GM21528 (cell line): ENCODE measurements at regions not wholly inside any gene's neighbourhood (a gene's known extent, or its start where the extent isn't known, plus 50 kb on each side); places are given as distances from the start of the nearest gene placed in this dataset.
"Not testable (repeated sequence)": the region's sequence is repeated elsewhere in the genome, so short reads cannot be mapped to it uniquely, and the experiment has no call there.

Source experiments
- ATAC-seq: cut with Tn5 transposase; IDR thresholded peaks from one replicate; pipeline ENCODE4 v1.9.1; 2021; ENCODE audit warnings: mild to moderate bottlenecking, moderate library complexity; ENCODE audit not compliant: unreplicated experiment, low FRiP score

DNA sequence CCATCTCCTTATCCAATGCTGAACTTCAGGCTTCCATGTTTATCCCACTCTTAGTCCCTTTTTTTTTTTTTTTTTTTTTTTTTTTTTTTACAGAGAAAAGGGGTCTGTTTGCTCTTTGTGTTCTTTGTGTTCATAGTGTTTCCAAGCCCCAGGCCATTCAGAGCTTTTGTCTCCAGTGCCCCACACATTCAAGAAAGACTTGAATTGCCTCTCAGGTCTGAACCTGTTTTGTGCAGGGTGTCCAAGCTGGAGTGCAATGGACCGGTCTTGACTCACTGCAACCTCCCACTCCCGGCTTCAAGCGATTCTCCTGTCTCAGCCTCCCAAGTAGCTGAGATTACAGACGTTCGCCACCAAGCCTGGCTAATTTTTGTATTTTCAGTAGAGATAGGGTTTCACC is 191.2 kb downstream of the PALM2AKAP2 start:
- ATAC-seq: no peak

DNA sequence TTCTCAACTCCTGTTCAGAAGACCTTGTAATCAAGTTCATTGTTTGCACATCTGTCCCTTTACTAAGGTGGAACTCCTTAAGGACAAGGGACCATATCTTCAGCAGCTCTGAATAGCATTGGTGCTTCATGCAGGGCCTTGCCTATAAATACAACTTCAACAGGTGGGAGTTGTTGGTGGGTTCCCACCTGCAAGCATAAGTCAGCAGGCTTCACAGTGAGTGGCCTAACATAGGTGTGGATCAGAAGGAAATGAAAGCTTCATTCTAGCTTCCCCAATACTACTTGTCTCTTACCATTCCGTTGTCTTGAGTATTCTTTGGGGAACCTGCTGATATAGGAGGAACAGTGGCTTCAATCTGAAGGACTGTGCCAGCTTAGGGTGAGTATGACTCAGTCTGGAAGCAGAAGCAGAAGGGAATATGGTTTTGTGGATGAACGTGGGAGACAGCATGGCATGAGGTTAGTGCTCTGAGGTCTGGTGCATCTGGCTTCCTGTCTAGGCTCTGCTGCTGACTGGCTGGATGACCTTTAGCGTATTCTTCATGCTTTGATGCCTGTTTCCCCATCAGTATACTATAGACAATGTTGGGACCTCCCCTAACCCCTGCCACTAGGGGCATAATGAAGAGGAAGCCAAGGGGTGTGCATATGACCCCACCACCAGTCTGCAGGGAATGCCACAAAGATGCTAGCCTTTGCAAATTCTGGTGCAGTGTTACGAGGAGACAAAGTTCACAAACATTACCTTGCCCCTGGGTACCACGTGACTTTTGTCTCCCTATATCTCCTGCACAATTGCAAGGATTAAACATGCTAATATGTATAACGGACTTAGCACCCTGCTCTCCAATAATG is 192.3 kb downstream of the PALM2AKAP2 start:
- peak; percentile 48 for ATAC-seq

GRCh38 chr9:109973336-109973735 is 193.3 kb downstream of the PALM2AKAP2 start:
- no peak for ATAC-seq

GRCh38 chr9:109974143-109974917 is 194.3 kb downstream of the PALM2AKAP2 start:
- peak; percentile 84 for ATAC-seq

GRCh38 chr9:109974918-109975276 is 194.9 kb downstream of the PALM2AKAP2 start:
- ATAC-seq: peak; percentile 8

GRCh38 chr9:109975574-109976295 is 195.7 kb downstream of the PALM2AKAP2 start:
- no peak for ATAC-seq

- ATAC-seq: no peak
Measured at GRCh38 chr9:109976303-109976702, 196.3 kb downstream of the PALM2AKAP2 start.

- ATAC-seq: no peak
Measured at GRCh38 chr9:109977521-109977920, 197.5 kb downstream of the PALM2AKAP2 start.

- ATAC-seq: no peak
Measured at GRCh38 chr9:109981091-109981490, 201.1 kb downstream of the PALM2AKAP2 start.

DNA sequence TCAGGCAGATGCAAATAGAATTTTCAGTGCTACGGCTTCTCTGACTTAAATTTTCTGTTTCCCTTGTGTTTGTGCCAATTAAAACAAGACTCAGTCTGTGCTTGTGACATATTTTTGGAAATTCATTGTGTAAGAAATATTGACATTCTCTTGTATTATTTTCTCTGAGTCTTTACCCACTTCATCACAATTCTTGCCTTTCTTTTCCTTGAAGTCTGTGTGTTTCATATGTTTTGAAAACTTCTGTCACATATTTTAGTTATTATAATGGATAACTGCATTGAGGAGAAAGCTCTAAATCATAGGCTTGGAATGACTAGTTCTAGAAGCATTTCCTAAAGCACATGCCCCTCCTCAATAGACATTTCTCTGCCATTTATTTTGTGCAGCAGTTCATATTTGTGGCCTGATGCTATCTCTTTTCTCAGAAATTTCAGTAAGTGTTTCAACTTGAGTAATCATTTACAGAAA is 206.6 kb downstream of the PALM2AKAP2 start:
- no peak for ATAC-seq

DNA sequence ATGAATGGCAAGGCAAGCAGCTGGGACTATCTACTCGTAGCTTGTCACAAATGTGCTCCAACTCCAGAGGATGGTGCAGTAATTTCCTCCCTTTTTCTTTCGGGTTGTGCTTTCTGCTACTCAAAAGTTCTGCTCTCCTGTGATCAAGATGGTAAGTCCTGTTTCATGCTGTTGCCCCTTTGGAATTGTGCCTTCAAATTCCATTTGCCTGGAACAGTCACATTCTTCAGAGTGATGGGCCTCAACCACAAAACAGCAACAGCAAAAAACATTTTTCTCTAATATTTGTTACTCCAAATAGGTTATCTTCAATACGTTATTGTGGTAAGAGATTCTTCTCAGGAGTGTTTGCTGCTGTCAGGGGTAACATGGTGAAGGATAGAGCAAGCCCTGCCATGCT is 209.3 kb downstream of the PALM2AKAP2 start:
- no peak for ATAC-seq

DNA sequence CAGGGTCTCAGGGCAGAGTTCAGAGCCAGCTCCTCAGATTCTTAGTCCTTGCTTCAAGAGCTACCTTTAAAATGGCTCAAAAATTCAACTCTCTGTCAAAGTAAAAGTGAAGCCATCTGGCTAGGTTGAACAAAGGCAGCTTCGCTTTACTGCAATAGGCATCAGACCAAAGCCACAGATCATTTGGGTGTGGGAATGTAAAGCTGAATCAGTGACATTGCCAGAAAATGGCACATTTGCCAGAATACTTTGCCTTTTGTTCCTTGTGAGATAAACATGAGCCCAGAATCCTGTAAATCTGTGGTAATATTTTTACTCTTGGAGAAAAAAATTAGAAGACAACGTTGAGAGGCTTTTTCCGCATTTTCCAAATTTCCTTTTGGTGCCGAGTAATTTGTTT is 210.5 kb downstream of the PALM2AKAP2 start:
- ATAC-seq: no peak

- no peak for ATAC-seq
Measured at GRCh38 chr9:109992293-109992692, 212.3 kb downstream of the PALM2AKAP2 start.

DNA sequence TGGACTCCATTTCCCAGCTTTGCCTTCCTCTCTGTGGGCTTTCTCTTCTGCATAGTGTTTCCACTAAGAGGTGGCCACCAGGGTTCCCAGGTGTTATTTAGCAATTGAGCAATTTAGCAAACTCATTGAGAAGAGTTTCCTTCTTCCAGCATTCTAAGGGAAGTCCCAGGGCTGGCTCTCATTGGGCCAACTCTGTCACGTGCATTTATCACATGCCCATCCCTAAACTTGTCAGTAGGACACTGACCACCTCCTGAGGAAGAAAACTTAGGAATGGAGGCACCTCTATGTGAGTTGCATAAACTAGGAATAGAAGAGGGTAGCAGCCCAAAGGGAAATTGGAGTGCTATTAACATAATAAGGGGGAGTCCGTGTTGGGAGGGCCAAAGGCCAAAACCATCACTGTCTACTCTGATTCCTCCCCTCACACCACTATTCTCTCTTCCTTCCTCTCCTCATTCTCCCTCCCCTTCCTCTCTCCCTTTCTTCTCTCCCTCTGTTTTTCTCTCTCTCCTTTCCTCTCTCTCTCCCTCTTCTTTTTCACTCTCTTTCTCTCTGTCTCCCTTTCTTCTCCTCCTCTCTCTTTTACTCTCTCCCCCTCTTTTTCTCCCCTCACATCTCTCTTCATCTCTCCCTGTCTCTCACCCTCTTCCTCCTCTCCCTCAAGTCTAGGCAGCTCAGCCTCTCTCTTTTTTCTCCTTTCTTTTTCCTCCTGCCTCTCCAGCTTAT is 213.4 kb downstream of the PALM2AKAP2 start:
- no peak for ATAC-seq

GRCh38 chr9:109994141-109994540 is 213.8 kb downstream of the C9orf152 start:
- no peak for ATAC-seq

- no peak for ATAC-seq
Measured at GRCh38 chr9:109996936-109997580, 210.9 kb downstream of the C9orf152 start.

DNA sequence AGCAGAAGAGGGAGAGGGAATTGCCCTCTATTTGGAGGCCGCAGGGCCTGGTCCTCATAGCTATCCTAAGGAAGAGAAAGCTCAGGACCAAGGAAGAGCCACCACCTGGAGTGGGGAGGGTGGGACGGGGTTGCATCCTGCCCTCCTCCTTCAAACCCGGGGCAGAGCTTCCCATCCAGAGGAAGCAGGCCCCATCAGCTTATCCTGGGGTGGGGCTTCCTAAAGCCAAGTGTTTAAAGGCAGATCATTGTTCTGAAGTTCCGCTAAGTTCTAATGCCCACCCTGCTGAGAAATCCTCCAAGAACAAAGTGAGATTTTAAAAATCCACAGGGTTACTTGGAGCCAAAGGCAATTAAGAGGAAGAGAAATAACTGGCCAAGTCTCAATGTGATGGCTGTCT is 210.3 kb downstream of the C9orf152 start:
- ATAC-seq: no peak

- not testable (repeated sequence) for ATAC-seq
Measured at GRCh38 chr9:110005521-110005920, 202.4 kb downstream of the C9orf152 start.

DNA sequence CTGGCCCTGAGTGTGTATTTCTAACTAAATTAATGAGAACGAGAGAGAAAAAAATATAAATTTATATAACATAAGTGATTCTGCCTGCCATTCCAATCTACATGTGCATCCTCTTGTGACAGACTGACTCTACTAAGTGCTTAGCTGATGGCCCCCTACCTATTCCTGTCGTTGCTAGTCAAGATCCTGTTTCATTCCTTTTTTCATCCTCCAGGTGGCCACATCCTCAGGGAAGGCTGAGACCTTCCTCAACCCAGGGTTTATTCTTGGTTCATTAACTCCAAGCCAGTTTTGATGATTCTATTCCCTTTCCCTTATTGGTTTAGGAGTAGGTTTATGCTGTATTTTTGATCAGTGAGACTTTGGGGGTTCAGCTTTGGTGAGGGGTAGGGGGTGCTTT is 201.3 kb downstream of the C9orf152 start:
- ATAC-seq: no peak
